MM.1S (cell line): ENCODE measurements at regions not wholly inside any gene's neighbourhood (a gene's known extent, or its start where the extent isn't known, plus 50 kb on each side); places are given as distances from the start of the nearest gene placed in this dataset.

Experiments used
- CTCF ChIP-seq: fragments of 300-600 bp; sonication (generic); IDR thresholded peaks from 2 replicates; pipeline ENCODE4 v1.5.1; 2016; ENCODE audit warnings: antibody characterized with exemption, low read length, mixed read lengths
- EZH2 ChIP-seq: fragments of 300-600 bp; sonication (generic); optimal IDR thresholded peaks from 2 replicates; pipeline ENCODE3; 2017; ENCODE audit warnings: low read depth, mild to moderate bottlenecking, antibody characterized with exemption, low read length, mixed read lengths
- EZH2phosphoT487 ChIP-seq: fragments of 300-600 bp; sonication (generic); IDR thresholded peaks from 2 replicates; pipeline ENCODE4 v1.6.1; 2018; ENCODE audit warnings: antibody characterized with exemption, low read length

- no peak for TF ChIP-seq CTCF
- no peak for TF ChIP-seq EZH2phosphoT487
- TF ChIP-seq EZH2: no peak
Observed at GRCh38 chr12:77630790-77631445, 199.8 kb upstream of the NAV3 start.
